CD4-positive, alpha-beta T cell treated with Interferon gamma for 1 hour (primary cell): ENCODE measurements at regions not wholly inside any gene's neighbourhood (a gene's known extent, or its start where the extent isn't known, plus 50 kb on each side); places are given as distances from the start of the nearest gene placed in this dataset.

ENCODE experiments used
- DNase-seq: peaks from one replicate; pipeline ENCODE4 v3.0.0-alpha.2; 2020

DNA sequence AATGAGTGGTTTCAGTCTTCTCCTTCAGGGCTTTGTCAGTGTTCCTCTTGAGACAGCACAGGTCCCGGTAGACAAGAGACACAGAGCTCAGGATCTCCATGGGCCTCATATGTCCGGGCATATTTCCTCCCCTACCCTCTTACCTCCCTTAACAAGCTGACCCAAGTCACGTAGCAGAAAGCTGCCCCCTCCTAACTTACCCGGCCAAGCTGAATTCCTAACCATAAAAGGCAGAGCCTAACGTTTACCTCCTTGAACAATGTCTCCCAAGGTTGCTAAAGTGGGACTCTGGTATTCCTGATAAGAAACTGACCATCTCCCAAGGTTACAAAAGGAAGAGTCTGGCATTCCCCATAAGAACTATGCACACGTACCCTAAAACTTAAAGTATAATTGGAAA, 182.2 kb upstream of the USP15 start:
- no peak for DNase-seq

GRCh38 chr12:62082448-62082847, 177.8 kb upstream of the USP15 start:
- no peak for DNase-seq

- no peak for DNase-seq
Measured at GRCh38 chr12:62098132-62098531, 162.1 kb upstream of the USP15 start.

DNA sequence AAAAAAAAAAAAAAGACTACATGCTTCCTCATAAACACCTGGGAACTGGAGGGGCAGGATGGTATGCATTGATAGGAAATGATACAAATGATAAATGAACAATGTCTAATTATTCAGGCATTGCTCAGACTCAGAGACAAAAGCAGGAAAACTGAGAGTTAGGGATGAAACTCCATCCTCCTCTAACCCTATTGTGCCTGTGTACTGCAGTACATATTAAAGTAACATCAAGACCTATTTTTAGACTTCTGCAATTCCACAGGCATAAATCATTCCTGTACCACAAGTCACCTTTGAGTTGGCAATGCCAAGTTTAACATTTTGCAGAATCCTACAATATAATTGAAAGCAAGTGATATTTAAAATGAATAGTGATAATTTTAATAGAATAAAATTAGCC, 156.5 kb upstream of the USP15 start:
- DNase-seq, result no peak

DNA sequence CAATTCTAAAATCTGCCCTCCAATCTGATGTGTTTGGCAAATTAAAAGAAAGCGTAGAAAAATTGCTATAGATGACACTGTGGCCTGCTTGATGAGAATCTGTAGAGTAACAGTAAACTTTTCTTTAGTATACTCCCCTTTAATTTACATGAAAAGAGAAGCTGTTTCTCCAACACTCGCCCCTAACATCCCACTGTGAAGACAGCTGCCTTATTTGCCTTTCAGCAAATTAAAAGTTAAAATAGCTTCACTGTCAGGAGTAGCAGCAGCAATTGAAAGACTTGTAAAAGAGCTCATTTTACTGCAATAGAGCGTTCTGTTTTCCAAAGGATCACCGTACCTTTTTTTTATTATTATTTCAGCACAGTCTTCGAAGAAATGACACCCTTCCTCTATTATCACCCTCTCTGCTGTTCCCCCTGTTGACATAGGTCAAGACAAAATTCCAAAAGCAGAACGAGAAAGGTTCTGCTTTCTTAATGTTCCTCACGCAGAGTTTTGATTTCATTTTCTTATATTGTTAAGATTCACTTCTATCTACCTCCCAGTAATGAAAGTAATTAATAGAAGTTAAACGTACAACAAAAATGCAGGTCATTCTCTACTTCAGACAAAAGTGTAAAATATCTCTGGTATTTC, 153.5 kb upstream of the USP15 start:
- no peak for DNase-seq

- DNase-seq, result no peak
Measured at GRCh38 chr12:62113366-62114011, 146.7 kb upstream of the USP15 start.

GRCh38 chr12:62116986-62117385, 143.2 kb upstream of the USP15 start:
- no peak for DNase-seq

DNA sequence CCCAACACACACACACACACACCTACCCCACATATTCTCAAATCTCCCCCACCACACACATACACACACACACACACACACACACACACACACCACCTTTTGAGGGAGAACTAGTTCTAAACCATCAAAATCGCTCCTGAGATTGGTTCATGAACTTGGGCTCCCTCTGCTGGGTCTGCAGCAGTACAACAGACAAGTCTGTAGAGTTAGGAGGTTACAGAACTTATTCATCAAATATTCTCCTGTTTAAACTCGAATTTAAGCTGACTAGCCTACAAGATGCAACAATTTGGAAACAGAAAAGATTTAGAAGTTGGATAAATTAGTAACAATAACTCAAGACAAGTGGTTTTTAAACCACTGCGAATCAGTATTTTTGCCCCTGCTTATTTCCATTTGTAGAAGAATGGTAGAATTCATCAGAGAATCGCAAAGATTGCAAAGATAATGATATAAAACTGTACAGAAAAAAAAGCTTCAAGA, 136.4 kb upstream of the USP15 start:
- DNase-seq, result peak; percentile 9

DNA sequence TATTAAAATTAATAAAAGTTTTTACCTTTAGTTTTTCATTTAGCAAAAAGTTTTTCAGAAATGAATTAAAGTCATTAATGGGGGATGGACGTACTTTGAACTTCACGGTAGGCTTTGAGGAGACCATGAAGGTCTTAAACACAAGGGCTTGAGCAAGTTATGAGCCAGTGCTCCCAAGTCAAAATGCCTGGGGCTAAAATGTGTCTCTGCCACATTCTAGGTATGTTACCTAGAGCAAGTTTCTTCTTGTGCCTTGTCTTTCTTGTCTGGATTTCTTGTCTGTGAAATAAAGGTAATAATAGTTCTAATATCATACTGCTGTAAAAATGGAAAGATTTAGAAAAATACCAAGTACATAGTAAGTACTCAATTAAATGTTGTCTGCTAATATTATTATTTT, 132.7 kb upstream of the USP15 start:
- DNase-seq, result no peak

DNA sequence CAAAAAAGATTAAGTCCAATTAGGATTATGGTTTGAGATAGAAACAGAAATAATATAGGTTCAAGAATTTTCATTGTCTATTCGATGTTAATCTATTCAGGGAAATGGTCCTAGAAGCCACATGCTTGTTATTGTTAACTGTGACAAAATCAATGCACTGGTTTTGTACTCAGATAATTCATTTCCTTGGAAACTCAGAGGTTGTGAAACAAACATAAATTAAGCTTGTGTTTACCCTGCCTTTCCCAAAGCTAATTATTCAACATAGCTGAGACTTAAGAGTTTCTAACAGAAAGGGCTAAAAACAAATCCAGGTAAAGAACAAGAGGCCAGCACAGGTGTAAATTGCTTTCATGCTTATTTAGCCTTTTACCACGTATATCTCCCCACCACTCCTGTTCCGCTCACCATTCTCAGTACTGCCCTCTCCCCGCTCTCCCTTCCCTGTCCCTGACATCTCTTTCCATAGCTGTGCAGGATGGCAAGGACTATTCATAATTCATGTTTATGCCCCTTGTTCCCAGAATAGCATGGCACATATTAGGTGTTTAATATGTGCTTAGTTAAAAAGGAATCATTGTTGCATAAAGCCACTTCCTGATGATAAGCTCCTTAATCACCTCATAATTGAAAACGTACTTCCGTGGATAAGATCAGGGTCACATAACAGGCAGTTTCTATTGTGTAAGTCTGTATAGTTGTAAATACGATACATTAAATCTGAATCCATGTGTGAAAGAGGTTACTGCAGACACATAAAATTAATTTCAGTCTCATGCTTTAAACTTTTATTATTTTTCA, 131.8 kb upstream of the USP15 start:
- no peak for DNase-seq

DNA sequence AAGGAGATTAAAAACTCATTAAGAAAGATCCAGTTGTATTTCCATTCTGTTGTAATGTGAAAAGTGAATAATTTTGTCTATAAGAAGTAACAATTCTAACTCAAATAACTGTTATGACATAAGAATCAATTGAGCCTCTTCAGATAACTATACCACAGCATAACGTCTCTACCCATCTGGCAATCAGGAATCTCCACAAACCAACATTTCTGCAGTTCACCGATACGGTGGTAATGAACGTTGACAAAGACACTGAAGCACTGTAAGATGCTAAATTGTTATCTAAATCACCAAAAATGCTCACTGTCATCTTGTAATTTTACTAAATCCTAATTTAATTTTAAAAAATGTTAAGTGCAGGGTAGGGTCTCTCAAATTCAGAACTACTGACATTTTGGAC, 130.9 kb upstream of the USP15 start:
- no peak for DNase-seq

- DNase-seq, result no peak
Measured at GRCh38 chr12:62130402-62130801, 129.8 kb upstream of the USP15 start.

DNA sequence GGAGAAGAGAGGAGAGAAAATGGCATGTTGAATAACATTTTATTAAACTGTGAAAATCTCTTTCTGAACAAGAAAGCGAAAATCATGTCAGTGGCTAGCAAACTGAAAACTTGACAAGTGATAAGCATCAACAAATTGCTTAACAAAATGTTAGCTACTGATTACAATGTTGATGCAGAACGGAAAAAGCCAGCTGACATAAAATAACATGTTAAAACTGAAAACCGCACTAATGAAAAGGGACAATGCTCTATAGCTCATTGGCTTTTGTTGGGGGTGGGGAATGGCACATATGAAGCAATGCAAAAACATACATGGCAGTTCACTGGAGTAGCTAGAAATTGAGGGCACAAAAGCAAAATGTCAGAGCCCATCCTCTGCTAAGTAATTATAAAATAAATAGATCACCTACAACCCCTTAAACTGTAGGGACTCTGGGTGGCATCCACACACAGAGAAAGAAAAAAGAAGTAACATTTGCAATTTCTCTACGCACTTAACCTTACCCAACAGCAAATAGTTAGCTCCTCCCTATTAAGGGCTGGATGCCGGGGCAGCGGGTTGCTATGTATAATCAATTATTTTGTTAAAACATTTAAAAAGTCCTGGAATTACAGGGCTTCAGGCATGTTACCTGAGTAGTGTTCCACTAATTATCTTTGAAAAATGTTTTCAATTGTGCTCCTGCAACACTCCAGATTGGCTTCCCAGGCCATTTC, 129.2 kb upstream of the USP15 start:
- no peak for DNase-seq

GRCh38 chr12:62133440-62133839, 126.8 kb upstream of the USP15 start:
- DNase-seq, result no peak

- DNase-seq, result no peak
Measured at GRCh38 chr12:62135553-62136200, 124.5 kb upstream of the USP15 start.

GRCh38 chr12:62136496-62136895, 123.7 kb upstream of the USP15 start:
- no peak for DNase-seq

GRCh38 chr12:62138527-62138926, 121.7 kb upstream of the USP15 start:
- DNase-seq, result no peak

GRCh38 chr12:62146318-62146717, 113.9 kb upstream of the USP15 start:
- no peak for DNase-seq

DNA sequence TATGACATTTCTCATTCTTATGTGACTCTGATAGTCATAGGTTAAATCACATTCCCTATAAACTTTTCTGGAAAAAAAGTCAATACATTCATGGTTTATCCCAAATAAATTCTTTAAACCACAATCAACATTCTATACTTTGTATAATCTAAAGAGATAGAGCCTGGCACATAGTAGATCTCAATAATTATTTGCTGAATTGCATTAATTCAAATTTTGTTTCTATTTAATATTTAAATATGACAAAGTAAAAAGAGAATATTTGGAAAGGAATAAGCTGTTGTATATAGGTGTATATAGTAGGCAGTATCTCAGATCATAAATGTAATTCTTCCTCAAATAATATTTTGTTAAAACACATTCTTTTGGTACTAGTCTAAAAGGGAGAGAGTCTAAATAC, 102.2 kb upstream of the USP15 start:
- DNase-seq, result no peak

DNA sequence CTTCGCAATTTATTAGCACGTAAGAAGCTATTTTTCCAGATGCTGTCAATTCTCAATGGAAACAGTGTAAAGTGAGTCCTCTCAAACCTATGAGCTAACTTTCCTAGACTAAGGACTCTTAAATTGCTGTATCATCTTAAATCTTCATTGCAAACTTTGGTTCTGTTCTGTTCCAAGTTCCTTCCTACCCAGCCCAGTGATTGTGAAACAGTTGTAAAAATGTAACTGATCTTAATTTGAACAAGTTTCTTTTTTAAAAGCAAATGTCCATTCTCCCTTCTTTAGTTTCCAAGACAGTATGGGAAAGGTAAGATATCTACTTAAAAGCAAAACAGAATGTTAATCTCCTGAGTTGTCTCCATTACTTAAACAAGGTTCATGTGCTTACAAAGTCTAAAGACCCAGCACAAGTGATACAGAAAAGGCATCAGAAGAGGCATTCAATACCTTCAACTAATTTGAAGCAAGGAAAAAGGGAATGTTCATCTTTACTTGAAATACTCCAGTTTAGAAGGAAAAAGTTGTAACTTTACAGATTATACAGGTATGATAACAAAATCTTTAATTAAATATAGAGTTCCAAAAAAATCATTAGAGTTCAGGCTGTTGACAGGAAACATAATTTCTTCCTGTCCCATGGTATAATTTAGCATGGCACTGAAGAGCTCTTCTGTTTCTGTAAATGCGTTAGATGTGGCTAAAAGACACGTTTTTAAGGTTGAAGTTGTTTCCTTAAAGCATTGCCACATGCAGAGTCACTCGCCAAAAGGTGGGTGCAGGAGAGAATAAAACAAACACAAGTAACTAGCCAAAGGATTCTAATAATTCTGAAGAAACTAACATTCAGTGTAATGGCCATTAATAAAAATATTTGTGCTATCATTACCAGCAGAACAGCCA, 101.5 kb upstream of the USP15 start:
- no peak for DNase-seq

DNA sequence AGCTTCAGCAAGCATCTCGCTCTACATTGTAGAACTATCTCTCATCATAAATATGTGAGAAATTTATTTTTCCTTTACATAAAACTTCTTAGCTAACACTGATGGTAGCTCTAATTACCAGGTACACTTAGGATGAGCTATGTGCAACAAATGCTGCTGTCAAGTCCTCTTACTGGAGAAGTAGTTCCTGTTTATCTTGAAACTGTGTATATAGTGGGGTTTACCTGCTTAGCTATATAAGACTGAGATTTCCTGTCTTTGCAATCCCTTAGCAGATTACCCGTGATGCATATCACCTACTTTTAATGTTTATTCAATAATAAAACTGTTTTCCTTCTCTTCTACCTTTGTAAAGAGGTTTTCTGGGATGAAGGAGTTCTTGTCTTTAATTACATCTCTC, 98.0 kb upstream of the USP15 start:
- DNase-seq, result no peak

GRCh38 chr12:62163368-62163767, 96.8 kb upstream of the USP15 start:
- no peak for DNase-seq
